ENCODE measurements at regions not wholly inside any gene's neighbourhood (a gene's known extent, or its start where the extent isn't known, plus 50 kb on each side); places are given as distances from the start of the nearest gene placed in this dataset.

DNA sequence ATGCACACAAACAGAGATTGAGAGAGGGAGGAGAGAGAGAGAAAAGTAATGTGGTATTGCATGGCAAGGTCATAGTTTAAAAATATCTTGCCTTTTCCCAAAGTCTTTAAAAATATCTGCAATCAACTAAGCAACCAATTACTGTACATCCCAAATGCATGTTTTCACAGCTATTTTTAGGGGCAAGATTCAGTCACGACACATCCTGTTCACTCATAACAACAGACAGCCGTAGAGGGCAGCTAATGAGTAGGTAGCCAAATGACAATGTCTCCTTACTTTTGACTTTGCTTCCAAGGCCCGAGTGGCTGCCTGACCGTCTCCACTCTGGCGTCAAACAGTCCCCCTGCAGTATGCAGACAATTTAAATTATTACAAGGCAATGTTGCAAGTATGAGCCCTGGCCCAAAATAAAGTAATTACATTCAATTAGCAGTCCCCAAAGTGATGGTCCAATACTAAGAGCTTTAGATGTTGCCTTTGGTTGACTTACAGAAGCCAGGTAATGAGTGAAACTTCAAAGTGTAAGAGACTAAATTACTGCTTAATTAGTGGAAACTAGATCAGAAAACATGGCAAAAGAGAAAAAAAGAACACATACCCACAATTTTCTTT is 162.9 kb downstream of the MBL2 start:
- TF ChIP-seq ZNF274 (IDR thresholded peaks at IDR 0.05; ENCODE audit: low read depth, low read length) (no peak), YY1 (IDR thresholded peaks at IDR 0.05; ENCODE audit: insufficient read depth, insufficient read length) (no peak), SUZ12 (IDR thresholded peaks at IDR 0.05; ENCODE audit: extremely low read depth, insufficient read depth, insufficient read length) (no peak)
